MM.1S (cell line): ENCODE measurements at regions not wholly inside any gene's neighbourhood (a gene's known extent, or its start where the extent isn't known, plus 50 kb on each side); places are given as distances from the start of the nearest gene placed in this dataset.

ENCODE experiments used
- DNase-seq: peaks from one replicate; pipeline ENCODE4 v3.0.0-alpha.2; 2015
- H2AFZ ChIP-seq: fragments of 300-600 bp; sonication (generic); 2 replicates; pipeline ENCODE4 v1.6.0; 2016; ENCODE audit warnings: antibody characterized with exemption, low read length
- H3F3A ChIP-seq: fragments of 300-600 bp; sonication (generic); 2 replicates; pipeline ENCODE4 v1.6.1; 2016; ENCODE audit warnings: mild to moderate bottlenecking, antibody characterized with exemption, low read length, moderate library complexity, mixed read lengths; ENCODE audit not compliant: insufficient read depth
- H3K27ac ChIP-seq: fragments of 300-600 bp; sonication (generic); 2 replicates; pipeline ENCODE4 v1.5.1; 2016; ENCODE audit warnings: mild to moderate bottlenecking, low read length
- H3K27me3 ChIP-seq: fragments of 300-600 bp; sonication (generic); replicated peaks from 2 replicates; pipeline ENCODE4 v1.6.0; 2016; ENCODE audit warnings: low read length; ENCODE audit not compliant: insufficient read depth
- H3K36me3 ChIP-seq: fragments of 300-600 bp; sonication (generic); replicated peaks from 2 replicates; pipeline ENCODE4 v1.6.1; 2016; ENCODE audit warnings: mild to moderate bottlenecking, low read length, mixed read lengths; ENCODE audit not compliant: insufficient read depth
- H3K4me1 ChIP-seq: fragments of 300-600 bp; sonication (generic); 2 replicates; pipeline ENCODE4 v1.6.1; 2016; ENCODE audit warnings: low read length, mixed read lengths
- H3K4me2 ChIP-seq: fragments of 300-600 bp; sonication (generic); 2 replicates; pipeline ENCODE4 v1.6.0; 2016; ENCODE audit warnings: low read depth, low read length
- H3K4me3 ChIP-seq: fragments of 300-600 bp; sonication (generic); 2 replicates; pipeline ENCODE4 v1.5.1; 2016; ENCODE audit warnings: low read length, mixed read lengths
- H3K79me2 ChIP-seq: fragments of 300-600 bp; sonication (generic); 2 replicates; pipeline ENCODE4 v1.6.1; 2016; ENCODE audit warnings: mixed run types, low read length, mixed read lengths
- H3K9ac ChIP-seq: fragments of 300-600 bp; sonication (generic); 2 replicates; pipeline ENCODE4 v1.6.1; 2016; ENCODE audit warnings: low read length, mixed read lengths
- H3K9me2 ChIP-seq: fragments of 300-600 bp; sonication (generic); replicated peaks from 2 replicates; pipeline ENCODE4 v1.6.1; 2016; ENCODE audit warnings: mild to moderate bottlenecking, low read length, mixed read lengths; ENCODE audit not compliant: insufficient read depth
- H3K9me3 ChIP-seq: fragments of 300-600 bp; sonication (generic); replicated peaks from 2 replicates; pipeline ENCODE4 v1.6.1; 2016; ENCODE audit warnings: mild to moderate bottlenecking, low read length, mixed read lengths; ENCODE audit not compliant: insufficient read depth
- H4K20me1 ChIP-seq: fragments of 300-600 bp; sonication (generic); 2 replicates; pipeline ENCODE4 v1.6.1; 2016; ENCODE audit warnings: mild to moderate bottlenecking, low read length, moderate library complexity, mixed read lengths; ENCODE audit not compliant: insufficient read depth
- EZH2 ChIP-seq: fragments of 300-600 bp; sonication (generic); optimal IDR thresholded peaks from 2 replicates; pipeline ENCODE3; 2017; ENCODE audit warnings: low read depth, mild to moderate bottlenecking, antibody characterized with exemption, low read length, mixed read lengths
- EZH2phosphoT487 ChIP-seq: fragments of 300-600 bp; sonication (generic); IDR thresholded peaks from 2 replicates; pipeline ENCODE4 v1.6.1; 2018; ENCODE audit warnings: antibody characterized with exemption, low read length
- TF ChIP-seq, protein P1 (sequence below): fragments of 300-600 bp; sonication (generic); IDR thresholded peaks from 2 replicates; pipeline ENCODE4 v1.5.1; 2016; ENCODE audit warnings: antibody characterized with exemption, low read length, mixed read lengths

DNA sequence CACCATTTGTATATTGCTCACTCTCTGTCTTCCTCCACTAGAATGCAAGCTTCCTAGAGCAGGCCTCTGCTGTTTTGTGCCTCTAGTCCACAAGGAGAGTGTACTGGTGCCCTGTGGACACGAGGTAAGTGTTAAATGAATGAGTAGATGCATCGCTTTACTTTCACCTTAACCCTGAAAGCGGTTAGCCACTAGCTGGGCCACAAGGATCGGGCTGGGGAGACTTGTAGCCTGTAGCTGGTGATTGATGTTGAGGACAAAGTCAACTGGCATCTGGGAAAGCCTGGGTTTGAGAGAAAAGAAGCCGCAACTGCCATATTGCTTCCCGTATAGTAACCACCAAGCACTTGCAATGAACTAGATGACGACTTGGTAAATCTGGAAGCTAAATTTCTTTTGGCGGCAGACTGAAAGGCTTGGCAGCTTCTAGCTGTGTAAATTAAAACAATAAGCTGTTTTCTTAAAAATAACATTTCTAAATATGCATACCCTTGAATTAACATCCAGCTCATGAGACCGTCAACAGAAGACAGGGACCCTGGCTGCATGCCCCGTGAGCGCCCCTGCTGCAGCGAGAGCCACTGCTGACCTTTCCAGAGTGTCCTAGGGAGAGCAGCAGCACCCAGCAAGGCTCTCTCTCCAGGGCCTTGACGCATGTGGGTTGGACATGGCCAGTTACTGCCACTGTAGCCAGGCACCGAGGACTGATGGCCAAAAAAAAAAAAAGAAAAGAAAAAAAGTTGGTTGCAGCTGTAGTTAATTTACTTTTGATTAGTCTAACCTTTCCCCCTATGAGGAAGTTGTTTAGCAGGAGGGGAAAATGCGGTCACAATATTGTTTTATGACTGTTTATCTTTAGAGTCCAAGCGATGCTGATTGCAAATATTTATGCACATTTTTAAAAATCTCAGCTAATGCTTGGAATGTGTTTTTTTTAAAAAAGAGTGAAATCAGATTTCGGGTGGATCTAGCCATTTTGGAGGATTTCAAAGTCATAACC lies 315.1 kb downstream of the TFAP2C start:
- Histone ChIP-seq H3K4me1 (no peaks in the 10 kb centered on the region), H3K9ac (no peak overlapping the region), H3K27me3 (no peaks in the 10 kb centered on the region), H3K9me3 (no peaks in the 10 kb centered on the region), H4K20me1 (no peaks in the 10 kb centered on the region), H2AFZ (no peak overlapping the region), H3K9me2 (no peaks in the 10 kb centered on the region), H3F3A (no peaks in the 10 kb centered on the region), H3K79me2 (no peaks in the 10 kb centered on the region), H3K27ac (no peak overlapping the region), H3K36me3 (no peaks in the 10 kb centered on the region), H3K4me3 (no peak overlapping the region), H3K4me2 (no peak overlapping the region)
- TF ChIP-seq, protein P1, sequence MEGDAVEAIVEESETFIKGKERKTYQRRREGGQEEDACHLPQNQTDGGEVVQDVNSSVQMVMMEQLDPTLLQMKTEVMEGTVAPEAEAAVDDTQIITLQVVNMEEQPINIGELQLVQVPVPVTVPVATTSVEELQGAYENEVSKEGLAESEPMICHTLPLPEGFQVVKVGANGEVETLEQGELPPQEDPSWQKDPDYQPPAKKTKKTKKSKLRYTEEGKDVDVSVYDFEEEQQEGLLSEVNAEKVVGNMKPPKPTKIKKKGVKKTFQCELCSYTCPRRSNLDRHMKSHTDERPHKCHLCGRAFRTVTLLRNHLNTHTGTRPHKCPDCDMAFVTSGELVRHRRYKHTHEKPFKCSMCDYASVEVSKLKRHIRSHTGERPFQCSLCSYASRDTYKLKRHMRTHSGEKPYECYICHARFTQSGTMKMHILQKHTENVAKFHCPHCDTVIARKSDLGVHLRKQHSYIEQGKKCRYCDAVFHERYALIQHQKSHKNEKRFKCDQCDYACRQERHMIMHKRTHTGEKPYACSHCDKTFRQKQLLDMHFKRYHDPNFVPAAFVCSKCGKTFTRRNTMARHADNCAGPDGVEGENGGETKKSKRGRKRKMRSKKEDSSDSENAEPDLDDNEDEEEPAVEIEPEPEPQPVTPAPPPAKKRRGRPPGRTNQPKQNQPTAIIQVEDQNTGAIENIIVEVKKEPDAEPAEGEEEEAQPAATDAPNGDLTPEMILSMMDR = no peak
- TF ChIP-seq EZH2 = no peak
- TF ChIP-seq EZH2phosphoT487 = no peak
- no peak for DNase-seq

DNA sequence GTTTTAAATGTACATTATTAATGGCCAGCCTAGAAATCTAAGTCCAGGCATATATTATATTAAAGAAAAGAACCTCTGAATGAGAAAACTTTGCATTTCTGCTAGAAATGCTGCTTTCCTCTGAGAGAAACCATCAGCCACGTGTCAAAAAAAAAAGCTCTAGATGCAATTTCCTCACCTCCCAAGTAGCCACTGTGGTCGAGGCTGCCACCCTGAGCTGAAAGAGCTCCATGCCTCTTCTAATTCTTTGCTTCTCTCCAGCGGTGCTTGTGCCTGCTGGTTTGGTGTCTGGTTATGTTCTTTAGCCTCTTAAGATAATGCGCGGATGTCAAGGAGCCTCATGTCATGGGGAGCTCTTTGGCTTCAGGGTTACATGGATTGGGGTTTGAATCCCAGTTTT lies 316.0 kb downstream of the TFAP2C start:
- no peak for DNase-seq
- H4K20me1 ChIP-seq = no peaks in the 10 kb centered on the region

DNA sequence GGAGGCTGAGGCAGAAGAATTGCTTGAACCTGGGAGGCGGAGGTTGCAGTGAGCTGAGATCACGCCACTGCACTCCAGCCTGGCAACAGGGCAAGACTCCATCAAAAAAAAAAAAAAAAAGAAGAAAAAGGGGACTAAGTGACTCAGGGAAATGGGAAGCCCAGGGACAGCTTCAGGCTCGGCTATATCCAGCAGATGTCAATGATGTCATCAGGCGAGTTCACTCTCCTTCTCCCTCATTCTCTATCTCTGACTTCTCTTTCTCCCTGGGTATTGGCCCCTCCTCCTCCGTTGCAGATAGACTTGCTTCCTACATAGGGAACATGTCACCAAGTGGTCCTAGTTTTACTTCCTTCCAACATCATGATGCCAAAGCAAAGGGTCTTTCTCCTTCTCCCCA lies 316.8 kb downstream of the TFAP2C start:
- no peak overlapping the region for H2AFZ ChIP-seq
- H3K9me3 ChIP-seq = no peaks in the 10 kb centered on the region
- H3K27me3 ChIP-seq = no peaks in the 10 kb centered on the region
- H3F3A ChIP-seq = no peaks in the 10 kb centered on the region
- no peaks in the 10 kb centered on the region for H3K4me1 ChIP-seq
- H3K9me2 ChIP-seq = no peaks in the 10 kb centered on the region
- no peak overlapping the region for H3K27ac ChIP-seq
- H3K4me2 ChIP-seq = no peak overlapping the region
- no peaks in the 10 kb centered on the region for H3K36me3 ChIP-seq
- no peaks in the 10 kb centered on the region for H4K20me1 ChIP-seq
- H3K79me2 ChIP-seq = no peaks in the 10 kb centered on the region
- H3K9ac ChIP-seq = no peak overlapping the region
- TF ChIP-seq EZH2phosphoT487 (no peak), EZH2 (no peak)
- TF ChIP-seq, protein P1 = no peak
- H3K4me3 ChIP-seq = no peak overlapping the region
- DNase-seq = no peak

More for the DNA sequence above, 316.0 kb downstream of the TFAP2C start:
- no peak overlapping the region for H3K4me3 ChIP-seq
- no peaks in the 10 kb centered on the region for H3F3A ChIP-seq
- H2AFZ ChIP-seq = no peak overlapping the region
- no peaks in the 10 kb centered on the region for H3K9me3 ChIP-seq
- H3K9ac ChIP-seq = no peak overlapping the region
- no peaks in the 10 kb centered on the region for H3K27me3 ChIP-seq
- H3K79me2 ChIP-seq = no peaks in the 10 kb centered on the region
- TF ChIP-seq, protein P1 = no peak
- no peak for TF ChIP-seq EZH2
- no peak for TF ChIP-seq EZH2phosphoT487
- H3K4me1 ChIP-seq = no peaks in the 10 kb centered on the region
- H3K36me3 ChIP-seq = no peaks in the 10 kb centered on the region
- no peak overlapping the region for H3K4me2 ChIP-seq
- H3K9me2 ChIP-seq = no peaks in the 10 kb centered on the region
- H3K27ac ChIP-seq = no peak overlapping the region
